GM21737 (cell line): ENCODE measurements at regions not wholly inside any gene's neighbourhood (a gene's known extent, or its start where the extent isn't known, plus 50 kb on each side); places are given as distances from the start of the nearest gene placed in this dataset.

Experiments
- ATAC-seq: cut with Tn5 transposase; IDR thresholded peaks from one replicate; pipeline ENCODE4 v1.9.1; 2021; ENCODE audit warnings: mild to moderate bottlenecking, moderate library complexity; ENCODE audit not compliant: unreplicated experiment

- ATAC-seq = no peak
These were observed 63.5 kb upstream of the ASCC3 start for GRCh38 chr6:100944644-100945043.

DNA sequence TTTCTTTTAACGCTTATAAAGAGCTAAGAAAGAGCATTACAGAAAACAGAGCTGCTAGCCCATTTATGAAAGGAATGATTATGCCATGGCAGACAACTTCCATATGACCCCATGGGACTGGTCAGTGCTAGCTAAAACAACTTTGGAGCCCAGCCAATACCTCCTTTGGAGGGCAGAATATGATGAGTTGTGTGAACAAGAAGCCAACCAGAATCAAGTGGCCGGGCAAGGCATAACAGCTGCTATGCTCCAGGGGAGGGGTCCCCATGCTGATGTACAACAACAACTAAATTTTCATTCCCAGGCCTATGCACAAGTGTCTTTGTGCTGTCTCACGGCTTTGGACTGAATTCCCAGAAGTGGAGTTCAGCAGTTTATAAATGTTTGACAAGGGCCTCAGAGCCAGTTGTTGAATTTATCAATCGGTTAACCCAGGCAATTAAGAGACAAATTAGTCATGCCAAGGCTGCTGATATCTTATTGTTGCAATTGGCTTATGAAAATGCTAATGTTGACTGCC lies 65.0 kb upstream of the ASCC3 start:
- no peak for ATAC-seq

GRCh38 chr6:100946711-100947110 lies 65.6 kb upstream of the ASCC3 start:
- no peak for ATAC-seq

- ATAC-seq = no peak
These were observed 67.4 kb upstream of the ASCC3 start for GRCh38 chr6:100948381-100949133.

GRCh38 chr6:100952006-100952405 lies 70.9 kb upstream of the ASCC3 start:
- ATAC-seq = no peak

- no peak for ATAC-seq
These were observed 78.2 kb upstream of the ASCC3 start for GRCh38 chr6:100959280-100959679.

DNA sequence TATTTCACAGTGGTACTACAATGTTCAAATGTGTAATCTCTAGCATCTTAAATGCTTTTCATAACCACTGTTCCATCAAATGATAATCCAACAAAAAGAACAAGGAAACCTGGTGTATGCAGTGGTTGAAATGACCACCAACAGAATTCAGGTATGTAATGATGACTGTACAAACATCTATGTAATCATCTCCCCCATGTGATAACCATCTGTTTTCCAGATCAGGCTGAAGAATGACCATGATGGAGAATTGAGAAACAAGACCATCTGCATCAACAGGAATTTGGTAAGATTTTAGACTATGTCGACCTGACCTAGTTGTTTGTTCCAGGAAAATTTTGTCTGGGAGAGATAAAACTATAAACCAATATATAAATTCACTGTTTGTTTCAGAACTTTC lies 81.3 kb upstream of the ASCC3 start:
- ATAC-seq = no peak

DNA sequence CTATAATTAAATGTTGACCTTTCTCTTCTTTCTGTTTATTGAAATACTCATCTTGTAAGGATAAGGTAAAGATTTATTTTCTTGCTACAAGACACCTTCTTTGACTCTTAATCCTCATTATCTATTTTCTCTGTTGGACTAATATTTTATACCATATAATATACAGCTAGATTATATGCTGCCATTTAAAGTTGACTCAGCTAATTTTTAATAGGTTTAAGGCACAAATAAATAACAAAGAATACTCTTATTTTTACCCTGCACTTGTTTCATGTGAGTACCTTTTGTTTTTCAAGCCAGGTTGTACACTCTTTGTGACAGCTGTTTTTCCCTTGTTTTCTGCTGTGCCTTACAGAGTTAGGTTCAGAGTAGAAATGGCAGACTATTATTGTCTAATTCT lies 83.9 kb upstream of the ASCC3 start:
- ATAC-seq = no peak

GRCh38 chr6:100968949-100969348 lies 87.8 kb upstream of the ASCC3 start:
- ATAC-seq = no peak

GRCh38 chr6:100979267-100979666 lies 98.1 kb upstream of the ASCC3 start:
- no peak for ATAC-seq

GRCh38 chr6:100980949-100981348 lies 99.8 kb upstream of the ASCC3 start:
- ATAC-seq = no peak

GRCh38 chr6:100986921-100987320 lies 105.8 kb upstream of the ASCC3 start:
- no peak for ATAC-seq

- no peak for ATAC-seq
These were observed 106.4 kb upstream of the ASCC3 start for GRCh38 chr6:100987556-100987955.

- no peak for ATAC-seq
These were observed 107.4 kb upstream of the ASCC3 start for GRCh38 chr6:100988391-100988984.

DNA sequence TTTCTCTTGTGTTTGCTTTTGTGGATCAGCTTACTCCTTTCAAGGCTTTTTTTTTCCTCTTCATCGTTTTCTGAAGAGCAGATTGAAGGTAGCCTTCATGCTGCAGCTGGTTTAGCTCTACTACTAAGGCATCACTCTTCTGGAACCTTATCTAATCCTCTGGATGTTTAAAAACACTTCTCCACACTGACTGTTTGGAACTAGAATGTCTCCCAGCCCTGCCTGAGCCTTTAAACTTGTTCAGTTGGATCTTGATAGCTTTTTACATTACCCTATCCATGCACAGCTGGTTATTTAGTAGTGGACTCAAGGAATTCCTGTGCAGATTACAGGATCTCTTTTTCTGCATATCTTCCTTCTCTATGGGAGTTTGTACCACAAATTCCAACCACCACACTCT lies 108.9 kb upstream of the ASCC3 start:
- ATAC-seq = no peak

DNA sequence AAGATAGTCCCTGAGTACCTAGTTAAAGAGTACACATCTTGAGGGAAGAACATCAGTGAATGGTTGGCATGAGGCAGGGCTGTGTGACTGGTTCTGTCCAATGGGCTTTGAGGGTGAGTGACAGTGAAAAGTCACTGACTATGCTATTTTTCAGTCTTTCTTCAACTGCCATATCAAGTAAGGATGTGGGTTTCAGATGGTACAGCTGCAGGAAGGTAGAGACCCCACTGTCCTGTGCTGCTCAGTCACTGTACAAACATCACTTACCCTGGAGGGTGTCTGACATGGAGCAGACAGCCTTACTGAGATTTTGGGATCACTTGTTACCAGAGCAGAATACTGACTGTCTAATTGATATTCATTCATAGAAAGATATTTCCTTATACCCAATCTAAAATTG lies 115.3 kb upstream of the ASCC3 start:
- ATAC-seq = no peak

GRCh38 chr6:100998111-100998510 lies 117.0 kb upstream of the ASCC3 start:
- ATAC-seq = no peak

DNA sequence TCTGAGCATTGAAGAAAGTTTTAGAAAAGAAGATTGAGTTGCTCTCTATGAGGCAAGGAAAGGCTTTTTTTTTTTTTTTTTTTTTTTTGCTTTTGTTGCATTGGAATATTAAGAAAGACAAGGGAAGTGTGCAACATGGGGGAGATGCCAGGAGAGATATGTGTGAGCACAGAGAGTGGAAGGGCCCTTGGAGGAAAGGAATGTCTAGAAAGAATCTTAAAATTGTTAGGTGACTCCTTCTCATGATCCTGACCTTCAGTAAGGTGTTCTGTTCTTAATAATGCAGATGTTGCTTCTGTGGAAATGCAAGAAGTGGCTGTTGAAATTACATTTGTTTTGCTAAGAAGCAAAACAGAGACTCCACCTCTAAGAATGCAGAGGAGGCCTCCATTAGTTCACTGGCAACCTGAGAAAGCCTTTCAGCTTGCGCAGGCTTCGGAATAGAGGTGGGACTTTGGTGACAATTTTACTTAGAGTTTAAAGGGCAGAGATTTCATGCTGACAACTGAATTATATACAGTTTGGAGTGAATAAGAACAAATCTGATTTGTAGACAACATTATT lies 118.0 kb upstream of the ASCC3 start:
- no peak for ATAC-seq

DNA sequence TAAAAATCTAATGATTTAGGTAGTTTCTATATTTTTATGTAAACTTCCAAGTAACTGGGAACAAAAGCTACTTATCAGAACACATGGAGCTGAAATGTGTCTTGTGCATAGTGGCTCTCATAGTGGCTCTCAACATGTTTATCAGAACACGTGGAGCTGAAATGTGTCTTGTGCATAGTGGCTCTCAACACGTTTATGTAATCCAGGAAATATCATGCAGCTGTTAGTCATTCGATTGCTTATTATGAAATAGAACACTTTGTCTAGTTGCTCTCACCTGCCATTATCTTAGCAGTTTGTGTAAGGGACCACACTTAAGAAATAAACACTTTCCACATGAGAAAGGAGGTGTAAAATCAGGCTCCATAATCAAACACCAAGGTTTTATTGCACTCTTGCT lies 119.2 kb upstream of the ASCC3 start:
- no peak for ATAC-seq

- ATAC-seq = no peak
These were observed 119.9 kb upstream of the ASCC3 start for GRCh38 chr6:101001012-101001411.

- ATAC-seq = no peak
These were observed 120.5 kb upstream of the ASCC3 start for GRCh38 chr6:101001607-101002006.

- ATAC-seq = no peak
These were observed 121.9 kb upstream of the ASCC3 start for GRCh38 chr6:101003075-101003474.
